ENCODE measurements at regions not wholly inside any gene's neighbourhood (a gene's known extent, or its start where the extent isn't known, plus 50 kb on each side); places are given as distances from the start of the nearest gene placed in this dataset.

- no peaks in the 10 kb centered on the region for H3K4me1 ChIP-seq
- ATAC-seq (no peak), DNase-seq (ENCODE audit: low read depth in 1 of 2, low spot score in 1 of 2) (no peak), FAIRE-seq (no peak)
- 15% methylated on average over 4 of the region's 4 CpGs for WGBS (ENCODE audit: missing lambda C conversion rate)
- ChIA-PET POLR2A (no interaction called here), CTCF (no interaction called here)
- no peak for TF ChIP-seq RFX5 (IDR thresholded peaks at IDR 0.05)
- TF ChIP-seq ELK1 (IDR thresholded peaks at IDR 0.05; ENCODE audit: low read depth, low read length): no peak
- H3K9me3 ChIP-seq: no peaks in the 10 kb centered on the region
- no peak overlapping the region for H3K4me2 ChIP-seq
- H3K4me3 ChIP-seq: no peak overlapping the region
- H3K27ac ChIP-seq: no peak overlapping the region
These were observed 200.5 kb upstream of the SLC27A6 start for GRCh38 chr5:128764601-128765310.

GRCh38 chr5:128765448-128766061 lies 199.7 kb upstream of the SLC27A6 start:
- POLR2A ChIA-PET: no interaction called here
- no peak for FAIRE-seq
- H3K27ac ChIP-seq: no peak overlapping the region
- no peak for DNase-seq (ENCODE audit: low read depth in 1 of 2, low spot score in 1 of 2)
- CTCF ChIA-PET: no interaction called here
- H3K4me1 ChIP-seq: no peaks in the 10 kb centered on the region
- TF ChIP-seq JUNB (IDR thresholded peaks at IDR 0.05) (no peak), MYC (IDR thresholded peaks at IDR 0.05; ENCODE audit: borderline replicate concordance, low read length) (no peak), CTCF (IDR thresholded peaks at IDR 0.05) (no peak), BHLHE40 (IDR thresholded peaks at IDR 0.05; ENCODE audit: low read depth, low read length) (no peak), HOXB5 (CRISPR knock-in tag; IDR thresholded peaks at IDR 0.05) (no peak), E2F6 (IDR thresholded peaks at IDR 0.05; ENCODE audit: borderline replicate concordance, low read depth) (no peak), EHMT2 (IDR thresholded peaks at IDR 0.05; ENCODE audit: low read depth) (no peak), RCOR1 (IDR thresholded peaks at IDR 0.05; ENCODE audit: low read depth, low read length) (no peak), ZC3H11A (IDR thresholded peaks at IDR 0.05) (no peak), MAFK (IDR thresholded peaks at IDR 0.05; ENCODE audit: partially characterized antibody) (no peak), POLR2A (IDR thresholded peaks at IDR 0.05; ENCODE audit: low read length) (no peak), JUN (IDR thresholded peaks at IDR 0.05) (no peak), KDM1A (IDR thresholded peaks at IDR 0.05; ENCODE audit: low read depth) (no peak), EP300 (IDR thresholded peaks at IDR 0.05) (no peak), POLR2AphosphoS2 (conservative IDR thresholded peaks at IDR 0.05; ENCODE audit: low read length) (no peak), ZNF302 (CRISPR knock-in tag; IDR thresholded peaks at IDR 0.05) (no peak), HOXA7 (CRISPR knock-in tag; IDR thresholded peaks at IDR 0.05) (no peak), NPAS2 (CRISPR knock-in tag; IDR thresholded peaks at IDR 0.05; ENCODE audit: borderline replicate concordance) (no peak), PHF8 (IDR thresholded peaks at IDR 0.05; ENCODE audit: borderline replicate concordance, low read depth) (no peak)
- WGBS (ENCODE audit: missing lambda C conversion rate): 34% methylated on average over 3 of the region's 3 CpGs
- H3K9me3 ChIP-seq: no peaks in the 10 kb centered on the region
- no peak for ATAC-seq
- no peak overlapping the region for H3K4me3 ChIP-seq
- H3K4me2 ChIP-seq: no peak overlapping the region

- 18% methylated on average over 2 of the region's 2 CpGs for WGBS (ENCODE audit: missing lambda C conversion rate)
- no peak overlapping the region for H3K4me2 ChIP-seq
- ChIA-PET POLR2A (no interaction called here), CTCF (no interaction called here)
- ATAC-seq (no peak), DNase-seq (ENCODE audit: low read depth in 1 of 2, low spot score in 1 of 2) (no peak), FAIRE-seq (no peak)
- no peaks in the 10 kb centered on the region for H3K4me1 ChIP-seq
- TF ChIP-seq FOSL2 (IDR thresholded peaks at IDR 0.05) (no peak), FOSL2 (CRISPR knock-in tag; IDR thresholded peaks at IDR 0.05) (no peak)
- H3K9me3 ChIP-seq: no peaks in the 10 kb centered on the region
- H3K4me3 ChIP-seq: no peak overlapping the region
- no peak overlapping the region for H3K27ac ChIP-seq
These were observed 198.9 kb upstream of the SLC27A6 start for GRCh38 chr5:128766406-128766805.
